GM06990 (cell line): ENCODE measurements at regions not wholly inside any gene's neighbourhood (a gene's known extent, or its start where the extent isn't known, plus 50 kb on each side); places are given as distances from the start of the nearest gene placed in this dataset.

Experiments
- DNase-seq: peaks from one replicate; pipeline ENCODE4 v3.0.0-alpha.2; 2011; ENCODE audit not compliant: insufficient read length; ENCODE audit errors: extremely low read depth
- H3K27me3 ChIP-seq: replicated peaks from 2 replicates; pipeline ENCODE4 v1.6.0; 2011; ENCODE audit warnings: low read length; ENCODE audit not compliant: control insufficient read depth, insufficient read depth
- H3K36me3 ChIP-seq: 2 replicates; pipeline ENCODE4 v1.5.1; 2011; ENCODE audit warnings: low read length; ENCODE audit not compliant: control insufficient read depth, insufficient read depth
- H3K4me3 ChIP-seq: replicated peaks from 2 replicates; pipeline ENCODE4 v1.5.1; 2011; ENCODE audit warnings: low read depth, mild to moderate bottlenecking, control low read depth, low read length
- CTCF ChIP-seq: IDR thresholded peaks from 2 replicates; pipeline ENCODE4 v1.5.1; 2011; ENCODE audit warnings: low read length, control low read depth, mild to moderate bottlenecking, inconsistent platforms; ENCODE audit not compliant: insufficient read depth, poor library complexity, severe bottlenecking

DNA sequence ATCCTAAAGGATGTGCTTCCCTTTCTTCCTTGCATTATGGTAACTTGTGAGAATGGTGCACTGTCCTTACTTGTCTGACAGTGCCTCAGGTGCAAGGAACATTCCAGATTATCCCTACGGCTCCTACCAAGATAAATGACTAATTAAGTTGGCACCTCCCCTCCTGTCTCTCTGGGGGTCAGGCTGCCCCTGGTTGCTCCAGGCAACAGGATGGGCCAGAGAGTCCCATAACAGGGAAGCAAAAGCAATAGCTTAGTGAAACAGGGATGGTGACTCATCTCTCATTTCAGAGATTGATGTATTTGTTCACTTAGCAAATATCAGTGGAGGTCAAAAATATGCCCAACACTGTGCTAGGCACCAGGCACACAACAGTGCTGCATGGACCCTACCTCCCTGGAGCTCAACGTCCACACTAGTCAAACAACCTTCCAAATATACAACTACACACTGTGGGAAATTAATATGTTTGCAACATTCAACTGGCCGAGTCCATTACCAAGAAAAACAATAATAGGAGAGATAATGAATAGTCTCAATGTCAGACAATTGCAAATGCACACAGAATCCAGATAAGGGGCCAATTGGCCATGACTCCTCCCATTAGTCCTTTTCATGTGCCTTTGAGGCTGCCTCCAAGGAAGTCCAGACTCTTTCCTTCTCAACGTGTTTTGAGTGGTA is 249.0 kb downstream of the TLE3 start:
- DNase-seq = no peak
- TF ChIP-seq CTCF = no peak
- Histone ChIP-seq H3K36me3 (no peaks in the 10 kb centered on the region), H3K4me3 (no peak overlapping the region), H3K27me3 (no peaks in the 10 kb centered on the region; the same call in none of the 2 replicates)

DNA sequence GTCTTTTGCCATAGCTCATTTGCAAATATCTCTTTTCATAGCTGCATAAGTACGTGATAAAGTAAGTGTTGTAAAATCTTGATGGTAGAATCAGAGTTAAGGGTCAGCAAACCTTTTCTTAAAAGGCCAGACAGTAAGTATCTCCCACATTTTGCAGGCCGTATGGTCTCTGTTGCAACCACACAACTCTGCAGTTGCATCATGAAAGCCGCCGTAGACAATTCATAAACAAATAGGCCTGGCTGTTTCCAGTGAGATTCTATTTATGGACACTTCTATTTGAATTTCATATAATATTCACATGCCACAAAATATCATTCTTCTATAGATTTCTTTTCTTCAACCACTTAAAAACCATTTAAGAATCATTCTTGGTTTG is 248.5 kb downstream of the TLE3 start:
- H3K4me3 ChIP-seq = no peak overlapping the region
- H3K27me3 ChIP-seq = no peaks in the 10 kb centered on the region; the same call in none of the 2 replicates
- no peak for TF ChIP-seq CTCF
- H3K36me3 ChIP-seq = no peaks in the 10 kb centered on the region
- DNase-seq = no peak

GRCh38 chr15:69852482-69852881 is 245.2 kb downstream of the TLE3 start:
- no peak for TF ChIP-seq CTCF
- H3K36me3 ChIP-seq = no peaks in the 10 kb centered on the region
- no peaks in the 10 kb centered on the region; the same call in none of the 2 replicates for H3K27me3 ChIP-seq
- no peak for DNase-seq
- H3K4me3 ChIP-seq = no peak overlapping the region

DNA sequence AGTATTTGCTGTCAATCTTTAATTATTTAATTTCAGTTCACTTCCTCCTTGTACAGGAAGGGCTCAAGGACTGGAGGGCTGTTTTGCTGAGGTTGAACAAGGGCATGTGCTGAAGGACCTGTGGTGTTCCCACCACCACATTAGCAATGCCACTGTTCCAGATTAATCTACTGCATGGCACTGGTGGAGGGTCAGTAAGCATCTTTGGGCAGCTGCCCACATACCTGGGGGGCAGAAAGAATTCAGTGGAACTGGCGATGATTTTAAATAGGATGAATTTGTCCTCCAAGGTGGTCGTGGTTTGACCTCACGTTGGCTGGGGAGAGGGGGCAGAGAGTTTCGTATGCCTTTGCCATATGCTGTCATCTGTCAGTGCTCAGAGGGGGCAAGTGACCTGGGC is 244.8 kb downstream of the TLE3 start:
- DNase-seq = no peak
- Histone ChIP-seq H3K27me3 (no peaks in the 10 kb centered on the region; the same call in none of the 2 replicates), H3K36me3 (no peaks in the 10 kb centered on the region), H3K4me3 (no peak overlapping the region)
- no peak for TF ChIP-seq CTCF

- H3K36me3 ChIP-seq = no peaks in the 10 kb centered on the region
- H3K4me3 ChIP-seq = no peak overlapping the region
- no peak for TF ChIP-seq CTCF
- DNase-seq = no peak
- H3K27me3 ChIP-seq = no peaks in the 10 kb centered on the region; the same call in none of the 2 replicates
These were observed 244.2 kb downstream of the TLE3 start for GRCh38 chr15:69853544-69853951.

- H3K4me3 ChIP-seq = no peak overlapping the region
- no peaks in the 10 kb centered on the region for H3K36me3 ChIP-seq
- no peak for DNase-seq
- H3K27me3 ChIP-seq = no peaks in the 10 kb centered on the region; the same call in none of the 2 replicates
- TF ChIP-seq CTCF = no peak
These were observed 243.7 kb downstream of the TLE3 start for GRCh38 chr15:69854001-69854400.
